GM12892 (cell line): ENCODE measurements at regions not wholly inside any gene's neighbourhood (a gene's known extent, or its start where the extent isn't known, plus 50 kb on each side); places are given as distances from the start of the nearest gene placed in this dataset.

Experiments
- POLR2A ChIP-seq: IDR thresholded peaks from 2 replicates; pipeline ENCODE4 v1.6.1; 2011; ENCODE audit warnings: low read depth, low read length, control low read depth
- POLR2AphosphoS5 ChIP-seq: IDR thresholded peaks from 2 replicates; pipeline ENCODE4 v1.6.1; 2011; ENCODE audit warnings: low read depth, low read length, control low read depth
- TAF1 ChIP-seq: IDR thresholded peaks from 2 replicates; pipeline ENCODE4 v1.6.1; 2011; ENCODE audit warnings: low read depth, mild to moderate bottlenecking, control low read depth, low read length, borderline replicate concordance

DNA sequence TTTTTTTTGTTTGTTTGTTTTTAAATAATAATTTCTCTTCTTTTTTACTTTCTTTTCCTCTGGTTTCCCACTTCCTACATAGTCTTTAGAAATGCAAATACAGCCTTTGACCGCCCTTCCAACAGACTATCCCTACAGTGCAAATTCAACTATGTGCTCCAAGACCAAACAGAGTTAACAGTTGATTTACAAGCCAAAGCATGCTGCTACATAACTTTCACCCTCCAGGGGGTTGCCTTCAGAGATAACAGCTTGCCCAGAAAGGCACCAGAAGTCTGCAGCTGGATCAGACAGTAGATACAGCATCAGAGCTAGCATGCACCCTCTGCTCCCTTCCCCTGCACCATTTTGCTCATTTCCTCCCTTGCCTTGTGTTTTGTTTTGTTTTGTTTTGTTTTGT is 539.0 kb downstream of the ZWINT start:
- no peak for TF ChIP-seq POLR2A
- no peak for TF ChIP-seq TAF1
- TF ChIP-seq POLR2AphosphoS5, result no peak
